HG03565 (cell line): ENCODE measurements at regions not wholly inside any gene's neighbourhood (a gene's known extent, or its start where the extent isn't known, plus 50 kb on each side); places are given as distances from the start of the nearest gene placed in this dataset.
"Not testable (repeated sequence)": the region's sequence is repeated elsewhere in the genome, so short reads cannot be mapped to it uniquely, and the experiment has no call there.

Experiments
- ATAC-seq: cut with Tn5 transposase; IDR thresholded peaks from one replicate; pipeline ENCODE4 v1.9.1; 2021; ENCODE audit warnings: mild to moderate bottlenecking, moderate library complexity; ENCODE audit not compliant: unreplicated experiment

DNA sequence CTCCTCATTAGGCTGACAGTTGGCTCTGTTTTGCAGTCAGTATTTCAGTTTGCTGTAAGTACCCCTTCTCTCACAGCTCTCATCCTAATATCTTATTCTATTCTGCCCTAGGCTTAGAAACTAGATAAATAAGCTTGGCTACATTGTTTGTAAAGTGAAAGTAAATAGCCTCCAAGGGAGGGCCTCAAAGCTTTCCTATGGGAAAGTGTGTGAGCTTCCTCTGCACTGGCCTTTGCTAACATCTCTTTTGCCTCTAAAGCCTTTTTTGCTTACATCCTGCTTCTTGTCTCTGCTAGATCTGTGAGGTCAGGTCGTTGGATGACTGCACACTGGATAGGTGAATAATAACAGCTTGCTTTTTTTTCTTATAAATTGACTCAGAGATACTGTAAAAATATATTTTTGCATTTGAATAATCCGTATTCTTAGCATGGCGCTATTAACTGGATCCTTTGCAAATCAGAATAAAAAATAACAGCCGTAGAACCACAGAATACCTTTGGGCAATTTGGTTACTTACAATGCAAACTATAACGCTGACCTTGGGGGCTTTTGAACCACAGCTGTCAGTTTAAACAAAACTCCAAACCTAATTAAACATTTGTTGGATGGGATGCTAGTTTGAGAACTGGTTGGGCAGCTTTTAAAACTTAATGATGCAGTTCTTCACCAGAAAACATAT, 55.1 kb downstream of the TTC6 start:
- no peak for ATAC-seq

DNA sequence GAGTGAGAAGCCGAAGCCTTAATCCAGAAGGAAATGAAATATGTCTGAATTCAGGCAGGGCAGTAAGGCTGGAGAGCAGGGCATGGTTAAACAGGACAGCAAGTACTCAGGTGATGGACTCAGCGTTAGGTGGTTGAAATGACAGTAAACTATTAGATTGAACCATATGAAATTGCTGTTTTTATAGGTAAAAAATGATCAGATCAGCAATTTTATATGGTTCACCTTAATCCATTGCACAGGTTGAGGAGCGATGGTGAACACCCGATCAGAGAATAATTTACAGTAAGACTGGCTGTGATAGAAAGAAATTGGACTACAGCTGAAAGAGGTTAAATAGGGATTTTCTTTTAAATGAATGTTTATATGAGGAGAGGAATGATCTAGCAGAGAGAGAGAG, 56.6 kb downstream of the TTC6 start:
- ATAC-seq, result no peak

DNA sequence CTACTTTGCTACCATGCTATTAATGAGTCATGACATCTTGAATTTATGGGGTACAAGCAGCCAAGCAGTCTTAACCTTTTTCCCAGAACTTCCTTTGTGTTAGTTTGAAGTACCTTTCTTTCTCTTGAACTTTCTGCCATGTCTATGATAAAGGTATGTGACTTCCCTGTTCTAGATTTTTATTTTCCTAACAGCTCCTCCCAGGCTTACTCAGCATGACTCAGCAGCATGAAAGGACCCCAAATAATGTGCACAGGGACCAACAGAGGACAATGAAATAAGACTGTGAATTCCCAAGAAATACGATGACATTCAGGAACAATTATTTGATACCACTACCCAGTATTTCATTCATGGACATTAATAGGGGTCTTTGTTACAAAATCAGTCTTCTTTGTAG, 60.0 kb downstream of the TTC6 start:
- ATAC-seq, result no peak

DNA sequence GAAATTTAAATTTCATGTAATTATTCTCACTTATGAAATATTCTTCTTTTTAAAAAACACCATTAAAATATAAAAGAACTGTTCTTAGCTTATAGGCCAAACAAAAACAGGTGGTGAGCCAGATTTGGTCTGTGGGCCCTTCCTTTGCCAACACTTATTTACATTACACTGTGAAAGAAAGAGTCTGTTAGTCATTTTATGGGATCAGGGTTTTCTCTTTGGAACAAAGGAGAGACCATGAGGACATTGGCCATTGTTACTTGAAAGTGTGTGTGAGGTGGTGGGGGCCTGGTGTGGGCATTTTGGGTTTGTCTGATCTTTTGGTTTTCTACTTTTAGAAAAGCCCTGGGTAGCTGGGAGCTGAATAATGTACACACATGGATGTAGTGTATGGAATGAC, 62.7 kb downstream of the TTC6 start:
- no peak for ATAC-seq

DNA sequence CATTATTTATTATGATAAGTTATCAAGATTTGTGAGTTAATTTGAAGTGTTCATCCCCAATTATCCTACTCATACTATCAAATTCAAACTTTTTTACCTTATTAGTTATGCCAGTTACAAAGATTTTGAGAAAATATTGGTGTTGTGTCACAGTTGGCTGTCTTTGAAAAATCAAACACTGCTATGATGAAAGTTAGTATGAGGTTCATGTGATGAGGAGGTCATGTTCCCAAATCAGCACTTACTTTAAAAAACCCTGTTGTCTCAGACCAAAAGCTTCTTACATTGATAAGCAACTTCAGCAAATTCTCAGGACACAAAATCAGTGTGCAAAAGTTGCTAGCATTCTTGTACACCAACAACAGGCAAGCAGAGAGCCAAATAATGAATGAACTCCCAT, 68.1 kb downstream of the TTC6 start:
- no peak for ATAC-seq

DNA sequence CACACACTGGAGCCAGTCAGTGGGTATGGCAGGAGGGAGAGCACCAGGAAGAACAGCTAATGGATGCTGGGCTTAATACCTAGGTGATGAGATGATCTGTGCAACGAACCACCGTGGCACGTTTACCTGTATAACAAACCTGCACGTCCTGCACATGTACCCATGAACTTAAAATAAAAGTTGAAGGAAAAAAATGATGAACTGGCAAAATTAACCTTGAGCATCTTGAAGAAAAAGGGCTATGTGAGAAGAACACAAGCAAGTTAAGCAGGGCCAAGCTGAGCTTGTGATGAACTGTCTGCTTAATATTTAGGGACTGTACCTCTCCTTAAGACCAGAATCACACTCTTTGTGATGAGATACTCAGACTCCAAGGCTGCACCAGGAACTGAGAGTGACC, 70.0 kb downstream of the TTC6 start:
- no peak for ATAC-seq

DNA sequence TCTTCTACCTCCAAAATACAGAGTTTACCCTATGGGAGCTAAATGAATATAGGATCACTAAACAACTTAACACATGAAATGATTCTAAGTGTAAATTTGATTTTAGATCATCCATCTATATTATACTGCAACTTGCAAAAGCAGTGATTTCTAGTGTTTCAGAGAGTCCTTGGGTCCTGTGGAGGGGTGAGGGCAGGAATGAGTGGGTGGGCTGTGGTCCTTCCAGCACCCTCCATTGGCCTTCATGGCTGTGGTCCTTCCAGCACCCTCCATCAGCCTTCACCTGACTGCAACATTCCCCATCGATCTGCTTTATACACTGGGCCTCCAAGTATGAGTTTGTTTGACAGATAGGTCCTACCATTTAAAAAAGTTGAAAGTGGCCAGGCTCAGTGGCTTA, 70.5 kb downstream of the TTC6 start:
- ATAC-seq, result no peak

DNA sequence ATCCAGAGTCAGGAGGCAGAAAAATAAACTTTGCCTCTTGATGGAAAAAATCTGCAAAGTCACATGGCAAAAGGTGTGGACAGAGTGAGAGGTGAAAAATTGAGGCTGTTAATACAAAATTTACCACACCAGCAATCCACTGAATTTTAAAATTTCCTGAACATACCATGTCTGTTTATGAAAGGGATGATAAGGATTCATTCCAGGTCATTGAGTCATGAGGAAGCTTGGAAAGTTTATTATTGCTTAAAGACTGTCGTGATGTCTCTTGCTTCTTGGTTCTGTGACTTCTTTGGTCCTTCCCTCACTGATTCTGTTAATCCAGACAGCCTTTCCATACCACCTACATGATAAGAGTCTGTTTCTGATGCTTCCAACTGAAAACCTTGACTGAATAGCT, 73.2 kb downstream of the TTC6 start:
- ATAC-seq, result no peak

DNA sequence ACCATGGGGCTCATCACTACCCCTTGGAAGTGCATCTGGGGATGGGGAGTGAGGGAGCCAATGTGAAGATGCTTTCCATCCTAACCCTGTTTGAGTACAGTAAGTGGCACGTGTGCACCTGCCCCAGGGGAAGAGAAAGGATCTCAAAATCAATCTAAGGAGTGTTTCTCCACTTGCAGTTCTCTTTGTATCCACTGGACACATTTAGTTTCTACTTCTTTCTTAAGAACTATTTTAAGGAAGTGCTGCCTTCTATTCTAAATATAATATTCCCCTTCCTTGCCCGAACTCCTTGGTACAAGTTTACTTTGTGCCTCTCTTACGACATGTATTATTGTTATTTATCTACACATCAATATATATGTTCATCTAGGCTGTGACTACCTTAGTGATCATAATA, 73.8 kb downstream of the TTC6 start:
- ATAC-seq, result no peak

DNA sequence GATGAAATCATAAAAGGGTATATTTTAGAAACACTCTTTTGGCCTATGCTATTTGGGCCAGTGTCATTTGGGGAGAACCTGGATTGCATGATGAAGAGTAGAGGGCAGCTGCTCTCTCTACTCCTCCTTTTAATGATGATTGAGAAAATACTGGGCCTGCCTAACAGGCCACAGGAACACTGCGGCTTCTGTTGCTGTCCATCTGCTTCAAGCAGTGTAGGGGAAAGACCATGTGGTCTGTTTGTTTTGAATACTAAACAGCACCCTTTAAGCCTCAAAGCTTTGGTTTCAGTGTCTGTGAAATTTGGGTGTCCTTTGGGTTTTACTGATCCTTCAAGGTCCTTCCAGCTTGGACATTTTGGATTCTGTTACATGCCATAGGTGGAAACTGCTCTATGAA, 78.0 kb downstream of the TTC6 start:
- ATAC-seq, result no peak

DNA sequence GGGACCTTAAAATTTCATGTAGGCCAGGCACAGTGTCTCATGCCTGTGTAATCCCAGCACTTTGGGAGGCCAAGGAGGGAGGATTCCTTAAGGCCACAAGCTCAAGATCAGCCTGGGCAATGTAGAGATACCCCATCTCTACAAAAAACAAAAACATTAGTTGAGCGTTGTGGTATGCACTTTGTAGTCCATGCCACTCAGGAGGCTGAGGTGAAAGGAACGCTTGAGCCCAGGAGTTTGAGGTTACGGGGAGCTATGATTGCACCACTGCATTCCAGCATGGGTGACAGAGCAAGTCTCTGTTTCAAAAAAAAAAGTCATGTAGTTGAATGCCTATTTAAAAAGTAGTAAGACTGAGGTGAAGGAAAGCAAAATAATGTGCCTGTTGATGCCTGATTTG, 83.5 kb downstream of the TTC6 start:
- ATAC-seq, result no peak

DNA sequence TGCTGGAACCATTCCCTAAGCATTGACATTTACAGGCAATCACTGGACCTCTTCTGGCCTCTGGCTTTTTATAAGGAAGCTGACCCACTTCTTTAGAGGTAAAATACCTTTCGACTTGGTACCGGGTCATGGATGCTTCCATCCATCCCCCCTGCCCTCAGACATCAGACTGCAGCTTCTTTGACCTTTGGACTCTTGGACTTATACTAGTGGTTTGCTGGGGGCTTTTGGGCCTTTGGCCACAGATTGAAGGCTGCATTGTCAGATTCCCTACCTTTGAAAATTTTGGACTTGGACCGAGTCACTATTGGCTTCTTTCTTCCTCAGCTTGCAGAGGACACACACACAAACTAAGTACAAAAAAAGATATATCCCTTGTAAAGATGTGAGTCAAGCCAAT, 86.1 kb downstream of the TTC6 start:
- no peak for ATAC-seq

DNA sequence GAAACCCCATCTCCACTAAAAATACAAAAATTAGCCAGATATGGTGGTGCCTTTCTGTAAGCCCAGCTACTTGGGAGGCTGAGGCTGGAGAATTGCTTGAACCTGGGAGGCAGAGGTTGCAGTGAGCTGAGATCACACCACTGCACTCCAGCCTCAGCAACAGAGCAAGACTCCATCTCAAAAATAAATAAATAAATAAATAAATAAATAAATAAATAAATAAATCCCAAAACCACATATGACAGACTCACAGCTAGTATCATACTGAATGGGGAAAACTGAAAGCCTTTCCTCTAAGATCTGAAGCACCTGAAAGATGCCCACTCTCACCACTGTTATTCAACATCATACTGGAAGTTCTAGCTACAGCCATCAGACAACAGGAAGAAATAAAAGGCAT, 97.3 kb downstream of the TTC6 start:
- not testable (repeated sequence) for ATAC-seq

DNA sequence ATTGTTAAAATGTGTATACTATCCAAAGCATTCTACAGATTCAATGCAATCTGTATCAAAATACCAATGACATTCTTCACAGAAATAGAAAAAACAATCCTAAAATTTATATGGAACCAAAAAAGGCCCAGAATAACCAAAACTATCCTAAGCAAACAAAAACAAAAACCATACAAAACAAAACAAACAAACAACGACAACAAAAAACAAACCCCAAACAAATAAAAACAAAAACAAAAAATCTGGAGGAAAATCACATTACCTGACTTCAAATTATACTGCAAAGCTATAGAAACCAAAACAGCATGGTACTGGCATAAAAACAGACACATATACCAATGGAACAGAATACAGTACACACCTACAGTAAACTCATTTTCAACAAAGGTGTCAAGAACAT, 98.0 kb downstream of the TTC6 start:
- not testable (repeated sequence) for ATAC-seq

DNA sequence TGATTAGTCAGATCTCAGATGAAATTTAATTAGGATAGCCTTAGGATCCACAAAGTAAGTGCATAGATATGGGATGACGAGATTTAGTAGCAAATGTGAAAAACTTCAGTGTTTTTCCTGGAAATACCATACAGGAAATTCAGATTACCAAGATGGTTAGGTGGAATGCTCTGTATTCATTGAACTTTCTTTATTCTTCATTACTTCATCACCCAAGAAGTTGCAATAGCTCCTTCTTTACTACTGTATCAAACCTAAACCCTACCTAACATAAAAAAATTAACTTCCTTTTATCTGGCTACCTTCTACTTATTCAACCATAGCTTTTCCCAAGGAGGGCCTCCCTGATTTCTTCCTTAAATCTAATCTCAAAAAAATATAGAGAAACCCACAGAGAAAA, 100.4 kb downstream of the TTC6 start:
- no peak for ATAC-seq

DNA sequence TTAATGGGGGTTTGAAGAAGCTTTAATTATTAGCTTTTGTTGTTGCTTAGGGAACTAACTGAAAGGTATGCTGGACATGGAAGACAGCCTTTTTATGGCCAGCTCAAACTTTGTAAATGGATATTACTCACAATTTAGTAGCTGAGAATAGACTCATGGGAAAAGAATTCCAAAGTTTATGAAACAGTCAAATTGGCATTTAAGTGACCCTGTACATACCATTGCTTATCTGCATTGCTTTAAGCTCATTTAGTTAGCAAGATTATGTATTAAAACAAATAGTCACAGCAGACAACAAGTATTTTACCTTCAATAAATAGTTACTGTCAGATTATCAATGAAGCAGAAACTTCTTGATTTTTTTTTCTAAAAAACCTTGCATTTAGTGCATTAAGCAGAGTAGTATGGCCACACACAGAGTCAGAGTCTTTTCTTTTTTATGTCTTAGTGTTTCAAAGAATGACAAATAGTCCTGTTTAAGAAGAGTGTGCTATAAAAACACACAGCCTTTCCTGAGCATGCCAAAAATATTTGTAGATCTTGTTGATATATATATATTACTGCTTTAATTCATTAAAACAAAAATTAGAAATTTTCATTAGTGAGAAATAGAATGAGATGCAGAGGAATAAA, 102.2 kb downstream of the TTC6 start:
- no peak for ATAC-seq

DNA sequence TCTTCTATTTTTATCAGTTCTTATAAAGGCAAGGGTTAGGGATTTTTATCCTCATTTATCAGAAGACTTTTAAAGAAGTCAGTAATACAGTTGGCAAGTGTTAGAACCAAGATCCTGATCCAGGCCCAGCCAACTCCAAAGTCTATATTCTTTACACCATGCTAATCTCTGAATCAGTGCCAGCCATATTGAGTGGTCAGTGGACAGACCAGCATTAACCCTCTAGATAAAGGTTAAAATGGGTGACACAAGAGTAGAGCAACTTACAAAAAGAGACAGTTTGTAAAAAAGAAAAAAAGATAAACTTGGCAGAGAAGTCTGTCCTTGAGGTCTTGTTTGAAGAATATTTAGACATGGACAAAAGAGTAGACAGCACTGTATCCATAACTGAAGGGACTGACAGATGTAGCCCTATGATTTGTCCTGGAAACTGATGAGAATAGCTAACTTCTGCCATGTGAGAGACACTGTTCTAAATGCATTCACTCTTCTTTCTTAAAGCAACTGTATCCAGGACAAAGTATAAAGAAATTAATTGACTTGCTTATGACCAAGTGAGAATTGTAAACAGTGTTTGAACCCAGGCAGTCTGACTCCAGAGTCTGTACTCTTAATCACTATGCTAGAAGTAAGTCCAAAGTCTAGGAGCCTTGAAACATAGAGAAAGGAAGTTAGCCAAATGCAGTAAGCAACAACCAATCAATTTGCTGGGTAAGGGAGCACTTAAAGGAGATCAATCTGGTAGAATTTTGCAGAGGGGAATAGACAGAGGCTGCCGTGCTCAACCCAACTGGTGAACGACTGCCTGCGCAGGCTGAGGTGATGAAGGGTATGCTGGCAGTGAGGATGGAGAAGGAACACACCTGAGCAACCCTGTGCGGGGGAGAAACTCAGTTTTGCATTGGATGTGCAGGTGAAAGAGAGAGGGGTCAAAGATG, 103.7 kb downstream of the TTC6 start:
- no peak for ATAC-seq

DNA sequence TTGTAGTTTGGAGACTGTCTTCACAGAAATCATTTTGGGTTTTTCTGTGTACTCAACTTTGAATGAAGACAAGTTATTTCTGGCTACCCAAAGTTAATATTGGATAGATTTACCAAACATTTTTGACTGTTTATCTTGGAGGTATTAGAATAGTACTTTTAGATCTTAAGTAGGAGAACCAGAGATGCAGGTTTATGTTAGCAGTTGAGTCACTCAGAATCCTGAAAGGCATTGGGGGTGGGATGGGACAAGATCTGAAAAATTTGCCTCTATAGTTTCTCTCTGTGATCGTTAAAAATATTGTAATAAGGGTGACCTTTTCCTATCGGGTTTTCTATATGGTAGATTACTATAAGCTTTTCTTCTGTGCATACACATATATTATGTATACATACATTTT, 112.3 kb downstream of the TTC6 start:
- ATAC-seq, result no peak

DNA sequence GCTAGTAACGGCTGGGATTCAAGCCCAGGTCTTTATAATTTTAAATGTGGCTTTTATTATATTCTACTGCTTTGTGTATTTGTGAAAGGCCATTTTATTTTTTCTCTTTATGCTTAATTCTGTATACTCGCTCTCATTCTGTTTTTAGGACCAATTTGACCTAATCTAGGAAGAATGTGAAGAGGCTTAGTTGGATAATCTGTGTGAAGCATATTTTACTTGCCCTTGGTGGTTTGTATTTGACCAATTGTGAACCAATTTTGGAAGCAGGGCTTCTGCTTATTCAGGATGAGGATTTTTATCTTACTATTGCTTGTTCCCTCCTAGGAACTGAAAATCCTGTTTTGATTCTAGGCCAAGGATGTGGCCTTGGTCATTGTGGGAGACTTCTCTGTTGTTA, 113.1 kb downstream of the TTC6 start:
- ATAC-seq, result no peak

DNA sequence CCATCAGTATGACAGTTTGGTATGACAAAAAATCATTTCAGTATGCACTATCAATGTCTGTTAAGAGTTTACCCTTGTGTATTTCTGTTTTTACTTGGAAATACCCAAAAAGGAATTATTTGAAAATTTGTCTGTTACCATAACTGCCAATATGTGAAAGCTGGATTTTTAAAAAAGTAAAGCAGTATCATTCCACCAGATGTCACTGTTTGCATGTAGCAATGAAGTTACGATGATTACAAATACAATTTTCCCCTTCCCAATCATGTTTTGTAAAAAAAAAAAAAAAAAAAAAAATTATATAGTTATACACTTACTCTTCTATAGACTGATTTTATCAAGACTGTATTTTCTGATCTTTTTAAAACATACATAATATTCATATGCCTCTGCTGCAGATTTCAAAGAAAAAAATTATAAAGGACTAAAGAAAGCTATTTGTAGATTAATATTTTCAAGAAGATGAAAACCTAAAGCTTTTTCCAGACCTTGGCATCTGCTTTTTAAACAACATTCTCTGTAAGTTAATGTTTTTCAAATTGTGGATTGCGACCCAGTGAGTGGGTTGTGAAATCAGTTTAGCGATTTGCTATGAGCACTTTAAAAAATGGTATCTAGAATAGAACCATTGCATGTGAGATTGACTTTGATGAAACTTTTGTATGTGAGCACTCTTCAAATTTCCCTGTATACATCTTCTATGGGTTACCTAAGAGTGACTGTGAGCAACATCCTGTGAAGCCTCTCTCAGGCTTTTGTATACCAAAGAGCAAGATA, 114.2 kb downstream of the TTC6 start:
- no peak for ATAC-seq

DNA sequence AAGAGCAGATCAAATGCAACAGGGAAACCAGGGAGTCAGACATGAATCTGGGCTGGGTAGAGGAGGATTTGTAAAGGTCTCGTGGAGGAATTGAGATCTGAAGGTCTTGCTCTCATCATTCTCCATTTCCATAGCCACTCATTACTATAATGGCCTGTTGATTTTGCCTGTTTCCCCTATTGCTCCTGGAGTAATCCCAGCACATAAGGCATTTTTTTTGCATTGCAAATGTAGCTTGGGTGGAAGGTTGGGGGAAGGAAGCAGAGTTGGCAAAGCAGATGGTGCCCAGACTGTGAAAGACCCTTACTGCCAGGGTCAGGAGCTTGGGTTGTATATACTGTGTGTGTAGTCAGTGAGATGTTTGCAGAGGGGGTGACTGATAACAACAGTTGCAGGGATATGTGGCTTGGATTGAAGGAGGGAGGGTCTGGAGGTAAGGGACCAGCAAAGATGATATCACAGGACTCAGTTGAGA, 116.0 kb downstream of the TTC6 start:
- no peak for ATAC-seq
